ENCODE measurements at regions not wholly inside any gene's neighbourhood (a gene's known extent, or its start where the extent isn't known, plus 50 kb on each side); places are given as distances from the start of the nearest gene placed in this dataset.

GRCh38 chr12:111256629-111257434 lies 112.1 kb downstream of the PHETA1 start:
- ATAC-seq (no peak), DNase-seq (ENCODE audit: low spot score) (no peak)
- no peak for TF ChIP-seq ZNF396 (CRISPR knock-in tag; IDR thresholded peaks at IDR 0.05; ENCODE audit: borderline replicate concordance)
- TF ChIP-seq ZNF263 (CRISPR knock-in tag; IDR thresholded peaks at IDR 0.05; ENCODE audit: low read depth): peak; percentile 64
- Mint-ChIP-seq H3K9me3 (no peaks in the 10 kb centered on the region), H3K36me3 (no peaks in the 10 kb centered on the region), H3K27ac (no peak overlapping the region), H3K4me1 (no peaks in the 10 kb centered on the region), H3K4me3 (no peak overlapping the region), H3K27me3 (ENCODE audit: low read depth) (no peaks in the 10 kb centered on the region; the same call in 1 of the 2 replicates)
- ChIA-PET CTCF (interaction anchor here (1.2 kb wide), 1 partner anchor 10 kb away, joined by 6 read pairs; no protein-coding TSS in a partner anchor), POLR2A (no interaction called here)

- no peak overlapping the region for H3K4me3 Mint-ChIP-seq
- no peaks in the 10 kb centered on the region for H3K36me3 Mint-ChIP-seq
- ATAC-seq (no peak), DNase-seq (ENCODE audit: low spot score) (no peak)
- no peaks in the 10 kb centered on the region; the same call in 1 of the 2 replicates for H3K27me3 Mint-ChIP-seq (ENCODE audit: low read depth)
- TF ChIP-seq ZNF396 (CRISPR knock-in tag; IDR thresholded peaks at IDR 0.05; ENCODE audit: borderline replicate concordance) (no peak), ZMAT4 (CRISPR knock-in tag; IDR thresholded peaks at IDR 0.05) (no peak), NR2C2 (CRISPR knock-in tag; IDR thresholded peaks at IDR 0.05) (no peak)
- no peaks in the 10 kb centered on the region for H3K4me1 Mint-ChIP-seq
- CTCF ChIA-PET: interaction anchor here (0.8 to 1.8 kb wide), 4 partner anchors 12 to 44 kb away, joined by 3 to 13 read pairs (median 6); no protein-coding TSS in a partner anchor
- no peaks in the 10 kb centered on the region for H3K9me3 Mint-ChIP-seq
- no peak overlapping the region for H3K27ac Mint-ChIP-seq
- POLR2A ChIA-PET: no interaction called here
Observed at GRCh38 chr12:111255261-111255660, 113.6 kb downstream of the PHETA1 start.

- H3K27me3 Mint-ChIP-seq (ENCODE audit: low read depth): no peaks in the 10 kb centered on the region; the same call in 1 of the 2 replicates
- no peak overlapping the region for H3K27ac Mint-ChIP-seq
- no peak for TF ChIP-seq E2F5 (CRISPR knock-in tag; IDR thresholded peaks at IDR 0.05)
- no peak for TF ChIP-seq AFF4 (CRISPR knock-in tag; IDR thresholded peaks at IDR 0.05; ENCODE audit: borderline replicate concordance)
- TF ChIP-seq GTF2I (CRISPR knock-in tag; conservative IDR thresholded peaks at IDR 0.05): no peak
- no peak for TF ChIP-seq USF2 (CRISPR knock-in tag; IDR thresholded peaks at IDR 0.05)
- no peak for TF ChIP-seq E2F4 (CRISPR knock-in tag; IDR thresholded peaks at IDR 0.05; ENCODE audit: borderline replicate concordance, low read depth)
- TF ChIP-seq SOX15 (CRISPR knock-in tag; IDR thresholded peaks at IDR 0.05): no peak
- no peak for TF ChIP-seq TCF7 (CRISPR knock-in tag; IDR thresholded peaks at IDR 0.05; ENCODE audit: low read depth)
- no peak for TF ChIP-seq JUN (CRISPR knock-in tag; IDR thresholded peaks at IDR 0.05)
- no peak for TF ChIP-seq FOXK1 (CRISPR knock-in tag; IDR thresholded peaks at IDR 0.05)
- no peak for TF ChIP-seq ZNF232 (CRISPR knock-in tag; IDR thresholded peaks at IDR 0.05)
- no peak for TF ChIP-seq ATF3 (CRISPR knock-in tag; conservative IDR thresholded peaks at IDR 0.05)
- TF ChIP-seq NR1H2 (CRISPR knock-in tag; IDR thresholded peaks at IDR 0.05): no peak
- DNase-seq (ENCODE audit: low spot score): no peak
- ChIA-PET POLR2A (no interaction called here), CTCF (no interaction called here)
- no peaks in the 10 kb centered on the region for H3K9me3 Mint-ChIP-seq
- no peak for ATAC-seq
- H3K36me3 Mint-ChIP-seq: no peaks in the 10 kb centered on the region
- no peaks in the 10 kb centered on the region for H3K4me1 Mint-ChIP-seq
- H3K4me3 Mint-ChIP-seq: no peak overlapping the region
Observed at GRCh38 chr12:111254106-111254505, 114.8 kb downstream of the PHETA1 start.
